ENCODE measurements at regions not wholly inside any gene's neighbourhood (a gene's known extent, or its start where the extent isn't known, plus 50 kb on each side); places are given as distances from the start of the nearest gene placed in this dataset.

GRCh38 chr4:162836773-162837172 lies 329.9 kb downstream of the NAF1 start:
- no peak for TF ChIP-seq POLR2AphosphoS5 (IDR thresholded peaks at IDR 0.05; ENCODE audit: borderline replicate concordance, low read depth, low read length)
- TF ChIP-seq EZH2 (IDR thresholded peaks at IDR 0.05): no peak
- no peak for TF ChIP-seq FOXP2 (optimal IDR thresholded peaks at IDR 0.05; ENCODE audit: control extremely low read depth, extremely low read length, insufficient read depth)

Measured in SK-N-MC (cell line).